HG03575 (cell line): ENCODE measurements at regions not wholly inside any gene's neighbourhood (a gene's known extent, or its start where the extent isn't known, plus 50 kb on each side); places are given as distances from the start of the nearest gene placed in this dataset.

Experiments used
- ATAC-seq: cut with Tn5 transposase; IDR thresholded peaks from one replicate; pipeline ENCODE4 v1.9.1; 2021; ENCODE audit not compliant: unreplicated experiment, insufficient number of reproducible peaks, low FRiP score; ENCODE audit errors: extremely low read depth

DNA sequence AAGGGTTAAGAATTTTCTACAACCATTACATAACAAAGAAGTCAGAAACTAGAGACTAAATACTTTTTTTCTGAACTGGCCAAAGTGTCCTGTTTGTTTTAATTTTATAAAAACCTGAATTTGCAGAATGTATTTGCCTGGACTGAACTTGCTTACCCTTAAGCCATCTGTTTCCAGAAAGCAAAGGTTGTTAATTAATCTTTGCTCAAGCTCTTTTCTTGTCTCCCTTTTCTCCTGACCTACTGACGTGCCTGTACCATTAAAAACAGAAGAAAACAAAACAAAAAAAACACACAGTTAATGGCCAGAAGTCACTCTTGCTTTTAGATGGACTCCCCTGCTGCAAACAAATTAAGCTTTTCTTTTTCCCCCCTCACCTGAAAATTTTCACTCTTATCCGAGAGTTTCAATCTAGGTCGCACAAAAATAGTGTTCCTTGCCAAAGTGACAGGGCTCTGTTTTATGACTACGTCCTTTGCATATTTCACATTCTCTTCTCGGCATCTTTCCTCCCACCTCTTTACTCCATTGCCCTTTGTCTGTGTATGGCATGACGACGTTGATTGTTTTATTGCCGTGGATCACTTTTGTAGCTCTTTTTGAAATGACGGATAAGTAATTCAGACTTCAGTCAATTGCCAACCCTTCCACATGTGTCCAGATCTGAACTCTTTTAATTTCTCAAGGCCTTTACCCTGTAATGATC lies 333.8 kb upstream of the GRIN3A start:
- ATAC-seq, result no peak

DNA sequence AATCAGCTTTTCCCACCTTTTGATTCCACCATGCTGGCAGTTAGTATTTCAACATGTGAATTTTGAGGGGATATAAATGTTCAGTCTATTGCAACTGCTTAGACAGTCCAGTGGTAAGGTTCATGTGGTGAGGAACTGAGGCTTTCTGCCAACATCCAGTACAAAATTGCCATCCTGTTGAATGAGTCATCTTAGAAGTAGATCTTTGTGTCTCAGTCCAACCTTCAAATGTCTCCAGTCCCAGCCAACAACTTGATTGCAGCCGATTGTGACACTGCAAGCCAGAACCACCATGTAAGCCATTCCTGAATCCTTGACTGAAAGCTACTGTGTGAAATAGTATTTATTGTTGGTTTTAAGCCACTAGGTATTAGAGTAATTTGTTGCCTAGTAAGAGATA lies 331.5 kb upstream of the GRIN3A start:
- no peak for ATAC-seq

- no peak for ATAC-seq
Measured at GRCh38 chr9:102054811-102055210, 316.4 kb upstream of the GRIN3A start.

- ATAC-seq, result peak; percentile 49
Measured at GRCh38 chr9:102049586-102050246, 311.3 kb upstream of the GRIN3A start.

DNA sequence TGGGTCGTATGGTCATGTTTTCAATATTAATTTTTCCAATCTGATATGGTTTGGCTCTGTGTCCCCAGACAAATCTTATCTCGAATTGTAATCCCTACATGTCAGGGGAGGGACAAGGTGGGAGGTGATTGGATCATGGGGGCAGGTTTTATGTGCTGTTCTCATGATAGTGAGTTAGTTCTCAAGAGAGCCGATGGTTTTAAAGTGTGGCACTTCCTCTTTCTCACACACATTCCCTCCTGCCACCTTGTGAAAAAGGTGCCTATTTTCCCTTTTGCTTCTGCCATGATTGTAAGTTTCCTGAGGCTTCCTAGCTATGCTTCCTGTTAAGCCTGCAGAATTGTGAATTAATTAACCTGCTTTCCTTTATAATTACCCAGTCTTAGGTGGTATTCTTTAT lies 309.1 kb upstream of the GRIN3A start:
- ATAC-seq, result no peak

DNA sequence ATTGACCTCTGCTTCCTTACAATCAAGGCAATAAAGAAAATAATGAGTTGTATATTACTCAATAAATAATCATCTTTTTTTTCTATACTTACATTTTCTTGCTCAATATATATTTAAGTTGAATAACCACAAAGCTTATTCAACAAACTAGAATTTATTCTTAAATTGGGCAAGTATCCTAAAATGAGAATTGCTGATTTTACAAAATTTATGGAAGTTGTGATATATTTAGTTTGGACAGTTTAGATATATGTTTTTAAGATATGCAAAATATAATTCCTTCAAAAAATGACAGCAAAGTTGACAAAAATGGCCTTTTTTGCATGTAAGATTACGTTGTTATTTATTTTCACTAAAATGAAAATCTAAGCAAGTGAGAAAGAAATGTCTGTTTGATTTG lies 305.7 kb upstream of the GRIN3A start:
- ATAC-seq, result no peak

DNA sequence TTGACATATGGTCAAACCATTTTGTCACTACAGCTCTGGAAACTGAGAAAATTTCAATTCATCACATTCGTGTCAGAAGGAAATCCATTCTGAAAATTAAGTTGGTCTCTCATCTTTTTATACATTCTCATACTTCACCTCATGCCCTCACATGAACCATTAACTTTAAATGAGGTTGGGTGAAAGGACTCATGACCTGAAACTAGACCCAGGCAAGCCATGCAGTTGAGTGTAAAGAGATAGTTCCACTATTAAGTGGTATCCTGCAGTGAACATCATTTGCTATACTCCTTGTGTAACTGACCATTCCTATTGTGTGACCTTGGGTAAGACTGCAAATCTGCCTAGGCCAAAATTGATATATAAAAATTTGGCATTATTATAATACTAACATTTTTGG lies 299.6 kb upstream of the GRIN3A start:
- no peak for ATAC-seq

DNA sequence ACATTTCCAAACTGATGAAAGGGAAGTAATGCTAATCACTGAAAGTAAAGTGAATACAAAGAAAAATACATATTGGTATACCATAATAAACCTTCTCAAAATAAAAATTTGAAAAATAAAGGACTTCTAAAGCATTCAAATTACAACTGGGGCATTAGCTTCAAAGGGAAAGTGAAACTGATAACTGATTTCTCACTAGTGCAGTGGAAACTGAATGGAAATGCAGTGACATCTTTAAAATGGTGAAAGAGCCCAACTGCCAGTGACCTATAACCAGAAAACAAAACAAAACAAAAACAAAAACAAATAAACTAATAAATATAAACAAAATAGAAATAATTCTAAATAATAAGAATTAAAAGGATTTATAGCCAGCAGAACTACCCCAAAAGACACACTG lies 297.5 kb upstream of the GRIN3A start:
- peak; percentile 89 for ATAC-seq

DNA sequence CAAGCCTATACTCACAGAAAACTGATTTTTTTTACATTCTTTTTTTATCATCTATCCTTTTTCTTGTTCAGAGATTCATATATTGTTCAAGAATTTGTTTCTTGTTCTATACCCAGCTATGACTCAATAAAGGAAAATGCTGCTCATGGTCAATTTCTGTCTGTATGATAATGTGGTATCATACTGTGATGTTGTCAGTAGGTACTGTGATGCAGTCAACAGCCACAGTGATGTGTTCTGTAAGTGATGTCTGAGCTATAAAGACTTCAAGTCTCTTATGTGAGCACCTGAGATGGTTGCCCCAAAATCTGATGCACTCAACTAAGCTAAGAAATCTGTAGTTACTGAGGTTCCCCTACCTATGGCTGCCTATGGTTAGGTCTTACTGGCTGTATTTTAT lies 294.2 kb upstream of the GRIN3A start:
- ATAC-seq, result no peak

GRCh38 chr9:102000956-102001355 lies 262.5 kb upstream of the GRIN3A start:
- ATAC-seq, result no peak

DNA sequence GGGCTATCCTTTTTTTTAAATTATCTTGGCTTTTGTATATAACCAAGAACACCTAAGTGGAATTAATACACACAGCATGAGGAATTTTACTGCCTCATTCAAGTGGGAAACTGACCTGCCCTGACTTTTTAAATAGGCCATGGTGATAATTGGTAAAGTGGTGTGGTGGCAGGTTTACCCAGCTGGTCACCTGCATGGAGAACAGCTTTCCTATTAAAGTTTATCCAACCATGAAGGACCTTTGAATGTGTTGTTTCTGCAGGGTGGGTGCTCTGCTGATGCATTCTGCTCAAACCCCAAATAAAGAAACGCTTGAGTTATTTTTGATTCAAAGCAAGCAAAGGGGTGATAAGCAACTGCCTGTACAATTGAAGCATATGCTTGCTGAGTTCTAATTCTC lies 261.0 kb upstream of the GRIN3A start:
- ATAC-seq, result no peak

DNA sequence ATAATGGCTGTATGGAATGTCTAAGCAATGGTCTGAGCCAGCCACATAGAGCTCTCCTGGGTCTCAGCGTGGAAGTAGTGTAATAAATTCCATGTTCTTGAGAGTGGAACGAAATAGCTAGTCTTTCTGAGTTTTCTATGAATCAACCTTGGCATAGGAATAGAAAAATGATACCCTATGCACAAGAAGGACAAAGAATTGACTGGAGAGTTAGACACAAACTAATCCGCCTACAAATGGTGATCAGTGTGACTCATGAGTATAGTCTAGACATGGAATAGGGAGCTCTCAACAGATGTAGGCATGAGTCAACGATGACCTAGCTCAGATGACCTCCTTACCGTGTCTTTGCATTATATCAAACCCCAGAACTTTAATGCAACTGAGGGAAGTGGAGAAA lies 256.8 kb upstream of the GRIN3A start:
- ATAC-seq, result no peak

DNA sequence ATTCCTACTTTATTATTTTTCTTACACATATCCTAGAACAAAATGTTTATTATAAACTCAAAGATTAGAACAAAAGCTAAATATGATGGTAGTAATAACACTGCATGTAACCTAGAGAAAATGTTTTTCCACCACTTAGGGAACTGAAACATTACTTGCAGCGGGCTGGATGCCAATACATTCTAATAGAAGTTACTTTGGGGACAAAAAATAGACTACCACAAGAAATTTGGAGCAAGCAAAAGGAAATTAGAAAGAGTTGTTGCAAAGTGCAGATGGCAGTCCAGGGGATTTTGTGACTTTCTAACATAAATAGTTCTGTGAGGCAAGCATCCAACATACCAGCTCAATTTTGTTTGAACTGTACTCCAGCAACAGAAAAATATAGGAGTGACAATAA lies 255.3 kb upstream of the GRIN3A start:
- ATAC-seq, result no peak

DNA sequence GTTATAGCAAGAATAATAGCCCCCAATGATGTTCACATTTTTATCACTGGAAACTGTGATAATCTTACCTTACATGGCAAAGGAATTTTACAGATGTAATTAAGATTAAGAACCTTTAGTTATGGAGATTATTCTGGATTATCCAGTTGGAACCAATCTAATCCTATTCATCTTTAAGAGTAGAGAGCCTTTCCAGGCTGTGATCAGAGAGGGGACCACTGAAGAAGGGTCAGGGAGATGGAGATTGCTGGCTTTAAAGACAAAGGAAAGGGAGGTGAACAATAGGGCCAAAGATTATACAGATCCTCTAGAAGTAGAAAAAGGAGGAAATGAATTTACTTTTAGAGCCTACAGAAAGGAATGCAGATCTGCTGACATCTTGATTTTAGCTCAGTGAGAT lies 253.5 kb upstream of the GRIN3A start:
- no peak for ATAC-seq

- no peak for ATAC-seq
Measured at GRCh38 chr9:101977614-101978210, 239.3 kb upstream of the GRIN3A start.

GRCh38 chr9:101970609-101971008 lies 232.2 kb upstream of the GRIN3A start:
- no peak for ATAC-seq

DNA sequence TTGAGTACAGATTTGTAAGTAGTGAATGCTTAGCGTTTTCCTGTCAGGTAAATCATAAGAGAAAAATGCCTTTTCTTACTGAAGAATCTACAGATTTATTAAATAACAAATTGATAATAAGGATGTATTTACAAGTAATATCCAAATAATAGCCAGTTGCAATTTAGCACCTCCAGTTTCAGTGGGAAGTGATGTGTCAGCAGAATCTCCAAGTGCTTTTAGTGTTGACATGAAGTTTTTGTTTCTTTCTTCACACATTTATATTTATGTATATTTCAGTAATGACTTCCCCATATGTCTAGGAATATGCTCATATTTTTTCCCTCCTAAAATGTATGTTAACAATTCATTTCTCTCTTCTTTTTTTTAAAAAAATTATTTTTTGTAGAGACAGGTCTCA lies 229.9 kb upstream of the GRIN3A start:
- no peak for ATAC-seq

GRCh38 chr9:101966691-101967090 lies 228.2 kb upstream of the GRIN3A start:
- no peak for ATAC-seq

DNA sequence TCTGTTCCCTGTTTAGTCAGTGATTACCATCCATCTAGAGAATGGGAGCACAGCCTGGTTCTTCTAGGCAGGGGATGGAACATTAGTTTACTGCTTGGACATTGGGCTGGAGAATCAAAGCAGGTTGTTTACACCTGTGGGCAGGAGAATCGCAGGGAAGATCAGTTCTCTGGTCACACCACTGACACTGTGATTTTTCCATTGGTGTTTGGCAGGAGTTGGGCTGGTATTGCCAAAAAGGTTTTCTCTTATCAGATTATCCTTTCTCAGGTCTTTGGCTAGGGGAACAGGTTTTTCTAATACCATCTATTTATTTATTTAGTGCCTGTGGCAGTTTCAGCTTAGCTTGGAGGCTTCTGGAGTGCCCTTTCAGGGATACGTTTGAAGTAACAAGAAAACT lies 219.3 kb upstream of the GRIN3A start:
- ATAC-seq, result no peak

- no peak for ATAC-seq
Measured at GRCh38 chr9:101951598-101951997, 213.2 kb upstream of the GRIN3A start.

DNA sequence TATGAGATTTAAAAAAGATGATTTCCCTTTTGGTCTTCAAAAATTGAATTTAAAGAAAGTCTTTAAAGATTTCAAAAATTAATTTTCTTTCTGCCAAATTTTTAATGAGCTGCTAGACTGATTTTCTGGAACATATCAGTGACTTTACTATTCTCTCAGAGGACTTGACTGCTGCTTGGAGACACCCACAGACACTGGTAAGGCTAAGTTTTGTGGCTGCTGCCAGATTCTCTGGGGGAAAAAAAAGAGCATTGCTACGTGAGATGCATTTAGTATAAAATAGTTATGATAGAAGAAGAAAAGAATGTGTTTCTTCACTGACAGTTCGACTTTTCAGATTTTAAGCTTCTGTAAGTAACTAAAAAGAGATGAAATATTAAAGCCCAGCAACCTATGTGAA lies 193.3 kb upstream of the GRIN3A start:
- ATAC-seq, result no peak
